Activated CD8-positive, alpha-beta T cell treated with anti-CD3 and anti-CD28 coated beads, Interleukin-2, amount 10 ng/mL, durations not matched to agents 7 days and 5 days (primary cell): ENCODE measurements at regions not wholly inside any gene's neighbourhood (a gene's known extent, or its start where the extent isn't known, plus 50 kb on each side); places are given as distances from the start of the nearest gene placed in this dataset.
A peak's percentile ranks its signal among the peaks of the same experiment; 100 is the strongest.

ENCODE experiments used
- ATAC-seq: fragments of 150-1000 bp; cut with Tn5 transposase; one replicate; pipeline ENCODE4 v1.10.0; 2021; ENCODE audit warnings: moderate library complexity
- CTCF ChIA-PET: fragments of 350-600 bp; sonication (Branson Sonifier 250); formaldehyde crosslinking; loops from one replicate; lab custom pipeline; 2021; ENCODE audit warnings: antibody characterized with exemption; lab: Charles Lee
- POLR2A ChIA-PET: fragments of 350-600 bp; sonication (Branson Sonifier 250); formaldehyde crosslinking; loops from one replicate; lab custom pipeline; 2021; ENCODE audit warnings: antibody characterized with exemption; lab: Charles Lee
- DNase-seq: peaks from one replicate; pipeline ENCODE4 v3.0.0-alpha.2; 2020
- H3K27ac Mint-ChIP-seq: one replicate; pipeline ENCODE4 v1.8.0; 2021; ENCODE audit warnings: mild to moderate bottlenecking, mixed read lengths
- H3K27me3 Mint-ChIP-seq: one replicate; pipeline ENCODE4 v1.8.0; 2021; ENCODE audit warnings: low read depth, mixed read lengths
- H3K36me3 Mint-ChIP-seq: one replicate; pipeline ENCODE4 v1.8.0; 2021; ENCODE audit warnings: low read depth, mixed read lengths
- H3K4me1 Mint-ChIP-seq: one replicate; pipeline ENCODE4 v1.8.0; 2021; ENCODE audit warnings: low read depth, mixed read lengths
- H3K4me3 Mint-ChIP-seq: one replicate; pipeline ENCODE4 v1.8.0; 2021; ENCODE audit warnings: mild to moderate bottlenecking, mixed read lengths
- H3K9me3 Mint-ChIP-seq: one replicate; pipeline ENCODE4 v1.8.0; 2022; ENCODE audit warnings: mixed read lengths; ENCODE audit not compliant: insufficient read depth

GRCh38 chr20:60812561-60812960 lies 439.5 kb upstream of the CDH4 start:
- DNase-seq (no peak), ATAC-seq (no peak)
- no peaks in the 10 kb centered on the region for H3K36me3 Mint-ChIP-seq
- POLR2A ChIA-PET = no interaction called here
- no peak overlapping the region for H3K4me3 Mint-ChIP-seq
- peaks cover 8% of the 10 kb centered on the region for H3K9me3 Mint-ChIP-seq
- CTCF ChIA-PET = no interaction called here
- H3K27ac Mint-ChIP-seq = no peak overlapping the region
- no peaks in the 10 kb centered on the region for H3K27me3 Mint-ChIP-seq
- H3K4me1 Mint-ChIP-seq = no peaks in the 10 kb centered on the region

GRCh38 chr20:60813066-60813465 lies 439.0 kb upstream of the CDH4 start:
- ChIA-PET POLR2A (no interaction called here), CTCF (no interaction called here)
- DNase-seq (no peak), ATAC-seq (no peak)
- Mint-ChIP-seq H3K4me1 (no peaks in the 10 kb centered on the region), H3K27ac (no peak overlapping the region), H3K4me3 (no peak overlapping the region), H3K9me3 (peaks cover 8% of the 10 kb centered on the region), H3K36me3 (no peaks in the 10 kb centered on the region), H3K27me3 (no peaks in the 10 kb centered on the region)

- ATAC-seq = no peak
These were observed 436.4 kb upstream of the CDH4 start for GRCh38 chr20:60815656-60816055.

GRCh38 chr20:60816901-60817300 lies 435.2 kb upstream of the CDH4 start:
- Mint-ChIP-seq H3K4me3 (no peak overlapping the region), H3K4me1 (peaks cover 6% of the 10 kb centered on the region), H3K9me3 (peaks cover 14% of the 10 kb centered on the region), H3K36me3 (no peaks in the 10 kb centered on the region), H3K27ac (no peak overlapping the region), H3K27me3 (no peaks in the 10 kb centered on the region)
- ATAC-seq (no peak), DNase-seq (no peak)
- ChIA-PET CTCF (no interaction called here), POLR2A (no interaction called here)

More at GRCh38 chr20:60815656-60816055, 436.4 kb upstream of the CDH4 start:
- peaks cover 2% of the 10 kb centered on the region for H3K4me1 Mint-ChIP-seq
- H3K4me3 Mint-ChIP-seq = no peak overlapping the region
- DNase-seq = no peak
- H3K27me3 Mint-ChIP-seq = no peaks in the 10 kb centered on the region
- ChIA-PET CTCF (no interaction called here), POLR2A (no interaction called here)
- peaks cover 14% of the 10 kb centered on the region for H3K9me3 Mint-ChIP-seq
- H3K36me3 Mint-ChIP-seq = no peaks in the 10 kb centered on the region
- no peak overlapping the region for H3K27ac Mint-ChIP-seq

GRCh38 chr20:60817891-60818290 lies 434.2 kb upstream of the CDH4 start:
- DNase-seq = no peak
- POLR2A ChIA-PET = no interaction called here
- no peaks in the 10 kb centered on the region for H3K27me3 Mint-ChIP-seq
- H3K9me3 Mint-ChIP-seq = peaks cover 14% of the 10 kb centered on the region
- ATAC-seq = no peak
- H3K4me3 Mint-ChIP-seq = no peak overlapping the region
- peaks cover 6% of the 10 kb centered on the region for H3K4me1 Mint-ChIP-seq
- no peak overlapping the region for H3K27ac Mint-ChIP-seq
- no peaks in the 10 kb centered on the region for H3K36me3 Mint-ChIP-seq
- CTCF ChIA-PET = no interaction called here

GRCh38 chr20:60819511-60819910 lies 432.6 kb upstream of the CDH4 start:
- Mint-ChIP-seq H3K27ac (no peak overlapping the region), H3K4me1 (peaks cover 6% of the 10 kb centered on the region), H3K4me3 (no peak overlapping the region), H3K27me3 (no peaks in the 10 kb centered on the region), H3K9me3 (peaks cover 14% of the 10 kb centered on the region), H3K36me3 (no peaks in the 10 kb centered on the region)
- CTCF ChIA-PET = no interaction called here
- no peak for DNase-seq
- ATAC-seq = no peak
- POLR2A ChIA-PET = no interaction called here

GRCh38 chr20:60820149-60820548 lies 431.9 kb upstream of the CDH4 start:
- ATAC-seq (no peak), DNase-seq (no peak)
- Mint-ChIP-seq H3K27me3 (no peaks in the 10 kb centered on the region), H3K4me3 (no peak overlapping the region), H3K9me3 (peaks cover 14% of the 10 kb centered on the region), H3K4me1 (peaks cover 6% of the 10 kb centered on the region), H3K36me3 (no peaks in the 10 kb centered on the region), H3K27ac (no peak overlapping the region)
- ChIA-PET POLR2A (no interaction called here), CTCF (no interaction called here)

- Mint-ChIP-seq H3K27me3 (no peaks in the 10 kb centered on the region), H3K4me3 (no peak overlapping the region), H3K36me3 (no peaks in the 10 kb centered on the region), H3K9me3 (peaks cover 14% of the 10 kb centered on the region), H3K4me1 (peaks cover 6% of the 10 kb centered on the region), H3K27ac (no peak overlapping the region)
- CTCF ChIA-PET = no interaction called here
- ATAC-seq (no peak), DNase-seq (peak; percentile 26)
- POLR2A ChIA-PET = no interaction called here
These were observed 431.1 kb upstream of the CDH4 start for GRCh38 chr20:60820918-60821317.

- POLR2A ChIA-PET = no interaction called here
- CTCF ChIA-PET = no interaction called here
- no peaks in the 10 kb centered on the region for H3K27me3 Mint-ChIP-seq
- peaks cover 6% of the 10 kb centered on the region for H3K4me1 Mint-ChIP-seq
- H3K36me3 Mint-ChIP-seq = no peaks in the 10 kb centered on the region
- no peak overlapping the region for H3K4me3 Mint-ChIP-seq
- H3K9me3 Mint-ChIP-seq = peaks cover 5% of the 10 kb centered on the region
- no peak overlapping the region for H3K27ac Mint-ChIP-seq
- ATAC-seq (no peak), DNase-seq (no peak)
These were observed 429.1 kb upstream of the CDH4 start for GRCh38 chr20:60822699-60823607.

GRCh38 chr20:60835876-60836275 lies 416.2 kb upstream of the CDH4 start:
- no peak overlapping the region for H3K27ac Mint-ChIP-seq
- ATAC-seq (no peak), DNase-seq (no peak)
- H3K4me1 Mint-ChIP-seq = no peaks in the 10 kb centered on the region
- H3K27me3 Mint-ChIP-seq = no peaks in the 10 kb centered on the region
- ChIA-PET POLR2A (no interaction called here), CTCF (no interaction called here)
- H3K36me3 Mint-ChIP-seq = no peaks in the 10 kb centered on the region
- H3K9me3 Mint-ChIP-seq = no peaks in the 10 kb centered on the region
- no peak overlapping the region for H3K4me3 Mint-ChIP-seq

- POLR2A ChIA-PET = no interaction called here
- no peaks in the 10 kb centered on the region for H3K9me3 Mint-ChIP-seq
- no peaks in the 10 kb centered on the region for H3K36me3 Mint-ChIP-seq
- CTCF ChIA-PET = no interaction called here
- ATAC-seq (no peak), DNase-seq (no peak)
- no peaks in the 10 kb centered on the region for H3K27me3 Mint-ChIP-seq
- H3K4me1 Mint-ChIP-seq = no peaks in the 10 kb centered on the region
- no peak overlapping the region for H3K4me3 Mint-ChIP-seq
- H3K27ac Mint-ChIP-seq = no peak overlapping the region
These were observed 414.8 kb upstream of the CDH4 start for GRCh38 chr20:60837173-60837770.

GRCh38 chr20:60838297-60838696 lies 413.8 kb upstream of the CDH4 start:
- H3K27me3 Mint-ChIP-seq = no peaks in the 10 kb centered on the region
- no peak for ATAC-seq

More at GRCh38 chr20:60838297-60838696, 413.8 kb upstream of the CDH4 start:
- no peak overlapping the region for H3K27ac Mint-ChIP-seq
- POLR2A ChIA-PET = no interaction called here
- no peaks in the 10 kb centered on the region for H3K36me3 Mint-ChIP-seq
- H3K9me3 Mint-ChIP-seq = no peaks in the 10 kb centered on the region
- H3K4me3 Mint-ChIP-seq = no peak overlapping the region
- DNase-seq = no peak
- H3K4me1 Mint-ChIP-seq = no peaks in the 10 kb centered on the region
- CTCF ChIA-PET = no interaction called here
